ENCODE measurements at regions not wholly inside any gene's neighbourhood (a gene's known extent, or its start where the extent isn't known, plus 50 kb on each side); places are given as distances from the start of the nearest gene placed in this dataset.

DNA sequence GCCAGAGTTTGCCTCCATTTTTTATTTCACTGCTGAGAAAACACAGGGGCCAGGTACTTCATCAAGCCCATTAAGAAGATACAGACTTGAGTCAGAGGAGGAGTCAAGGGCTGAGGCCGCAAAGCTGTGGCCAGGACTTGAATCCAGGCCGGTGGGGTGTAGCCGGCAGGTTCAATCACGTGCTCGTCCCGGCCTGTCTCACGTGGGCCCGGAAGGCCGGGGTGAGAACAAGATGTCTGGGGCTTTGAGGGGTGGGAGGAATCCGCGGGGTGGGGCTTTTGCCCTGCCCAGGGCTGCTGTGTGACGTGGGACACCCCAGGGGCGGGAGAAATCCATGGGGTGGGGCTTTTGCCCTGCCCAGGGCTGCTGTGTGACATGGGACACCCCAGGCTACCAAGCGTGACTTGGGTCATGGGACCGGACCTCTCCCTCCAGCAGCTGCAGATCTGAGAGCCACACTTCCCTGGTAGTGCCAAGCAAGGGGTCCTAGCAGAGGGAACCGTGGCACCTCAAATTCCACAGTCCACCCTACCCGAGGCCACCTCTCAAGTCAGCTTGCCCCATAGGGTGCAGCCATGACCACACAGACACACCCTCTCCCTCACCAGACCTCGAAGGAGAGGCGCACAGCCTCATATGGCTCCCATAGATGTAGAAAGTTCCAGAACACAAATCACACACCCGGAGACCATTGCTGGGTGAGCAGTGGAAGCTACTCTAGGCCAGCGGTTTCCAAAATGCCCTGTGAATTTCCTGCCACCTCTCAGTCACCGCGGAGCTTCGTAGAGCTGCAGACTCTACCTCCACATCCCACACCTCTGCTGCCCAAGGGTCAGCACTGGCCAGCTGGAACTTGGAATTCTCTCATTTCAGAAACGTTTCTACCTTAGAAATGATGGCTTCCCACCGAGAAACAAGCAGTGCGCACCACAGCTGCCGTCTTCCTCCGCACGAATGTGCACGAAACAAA lies 156.1 kb downstream of the DLL1 start:
- TF ChIP-seq, protein P1, sequence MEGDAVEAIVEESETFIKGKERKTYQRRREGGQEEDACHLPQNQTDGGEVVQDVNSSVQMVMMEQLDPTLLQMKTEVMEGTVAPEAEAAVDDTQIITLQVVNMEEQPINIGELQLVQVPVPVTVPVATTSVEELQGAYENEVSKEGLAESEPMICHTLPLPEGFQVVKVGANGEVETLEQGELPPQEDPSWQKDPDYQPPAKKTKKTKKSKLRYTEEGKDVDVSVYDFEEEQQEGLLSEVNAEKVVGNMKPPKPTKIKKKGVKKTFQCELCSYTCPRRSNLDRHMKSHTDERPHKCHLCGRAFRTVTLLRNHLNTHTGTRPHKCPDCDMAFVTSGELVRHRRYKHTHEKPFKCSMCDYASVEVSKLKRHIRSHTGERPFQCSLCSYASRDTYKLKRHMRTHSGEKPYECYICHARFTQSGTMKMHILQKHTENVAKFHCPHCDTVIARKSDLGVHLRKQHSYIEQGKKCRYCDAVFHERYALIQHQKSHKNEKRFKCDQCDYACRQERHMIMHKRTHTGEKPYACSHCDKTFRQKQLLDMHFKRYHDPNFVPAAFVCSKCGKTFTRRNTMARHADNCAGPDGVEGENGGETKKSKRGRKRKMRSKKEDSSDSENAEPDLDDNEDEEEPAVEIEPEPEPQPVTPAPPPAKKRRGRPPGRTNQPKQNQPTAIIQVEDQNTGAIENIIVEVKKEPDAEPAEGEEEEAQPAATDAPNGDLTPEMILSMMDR (IDR thresholded peaks at IDR 0.05; ENCODE audit: low read length, missing control alignments) = no peak
- no peak overlapping the region for H3K4me3 ChIP-seq (replicated peaks; ENCODE audit: low read depth, low read length)

DNA sequence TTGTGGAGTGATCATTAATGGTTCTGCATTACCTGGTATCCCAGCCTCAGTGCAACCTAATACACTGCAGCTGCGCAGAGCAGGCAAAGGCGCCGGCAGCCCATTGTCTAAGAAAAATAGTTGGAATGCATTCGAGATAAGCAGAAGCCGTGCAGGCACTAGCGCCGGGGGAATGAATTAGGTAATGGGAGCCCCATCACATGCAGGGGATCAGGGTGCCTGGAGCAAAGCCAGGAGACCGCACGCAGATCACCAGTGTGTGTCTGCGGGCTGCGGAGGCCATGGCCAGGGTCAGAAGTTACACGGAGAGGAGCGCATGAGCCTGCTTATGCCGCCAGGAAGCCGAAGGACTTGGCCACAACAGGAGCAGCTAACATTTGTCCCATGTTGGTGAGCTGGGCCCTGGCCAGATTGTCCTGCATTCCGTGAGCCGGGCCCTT lies 156.8 kb downstream of the DLL1 start:
- DNase-seq (ENCODE audit: low read depth) = peak; percentile 56
- TF ChIP-seq, protein P1 (IDR thresholded peaks at IDR 0.05; ENCODE audit: low read length, missing control alignments) = no peak

More for the DNA sequence above, 156.1 kb downstream of the DLL1 start:
- DNase-seq (ENCODE audit: low read depth) = no peak

DNA sequence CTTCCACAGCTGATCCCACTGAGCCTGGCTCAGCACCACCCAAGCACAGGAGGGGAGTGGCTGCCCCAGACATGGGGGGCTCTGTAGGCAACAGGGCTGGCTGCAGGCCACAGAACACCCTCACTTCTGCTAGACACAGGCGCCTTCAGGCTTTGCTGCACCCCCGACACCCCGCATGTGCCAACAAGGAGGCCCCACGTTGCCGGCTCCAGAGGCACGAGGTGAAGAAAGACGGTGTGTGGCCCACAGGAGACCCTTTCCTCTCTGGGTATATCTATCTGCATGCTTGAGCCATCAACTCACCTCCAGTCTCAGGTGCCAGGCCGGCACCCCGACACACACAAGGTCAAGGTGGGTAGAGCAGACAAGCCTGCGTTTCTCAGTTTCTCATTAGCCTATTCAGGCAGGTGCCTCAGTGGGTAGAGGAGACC lies 158.3 kb downstream of the DLL1 start:
- no peak for DNase-seq (ENCODE audit: low read depth)
- TF ChIP-seq, protein P1 (IDR thresholded peaks at IDR 0.05; ENCODE audit: low read length, missing control alignments) = no peak
- H3K4me3 ChIP-seq (replicated peaks; ENCODE audit: low read depth, low read length) = no peak overlapping the region

More for the DNA sequence above, 156.8 kb downstream of the DLL1 start:
- H3K4me3 ChIP-seq (replicated peaks; ENCODE audit: low read depth, low read length) = no peak overlapping the region

DNA sequence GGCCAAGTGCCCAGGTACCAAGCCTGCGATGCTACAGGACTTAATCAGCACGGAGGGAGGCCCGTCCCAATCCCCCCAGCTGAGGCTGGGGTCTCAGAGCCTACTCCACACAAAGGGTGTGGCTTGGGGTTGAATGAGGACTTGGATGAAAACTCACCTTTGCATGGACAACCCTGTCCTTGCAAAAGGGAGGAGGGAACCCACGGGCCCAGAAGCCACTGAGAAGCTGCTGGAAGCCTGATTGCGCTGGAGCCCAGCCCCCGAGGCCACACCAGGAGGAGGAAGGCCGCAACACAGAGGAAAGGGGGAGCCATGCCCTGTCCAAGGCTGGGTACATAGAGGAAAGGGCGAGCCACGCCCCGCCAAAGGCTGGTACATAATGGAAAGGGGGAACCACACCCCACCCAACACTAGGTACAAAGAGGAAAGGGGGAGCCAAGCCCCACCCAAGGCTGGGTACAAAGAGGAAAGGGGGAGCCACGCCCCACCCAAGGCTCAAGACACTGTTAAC lies 158.8 kb downstream of the DLL1 start:
- DNase-seq (ENCODE audit: low read depth) = no peak
- H3K4me3 ChIP-seq (replicated peaks; ENCODE audit: low read depth, low read length) = no peak overlapping the region
- TF ChIP-seq, protein P1 (IDR thresholded peaks at IDR 0.05; ENCODE audit: low read length, missing control alignments) = no peak

DNA sequence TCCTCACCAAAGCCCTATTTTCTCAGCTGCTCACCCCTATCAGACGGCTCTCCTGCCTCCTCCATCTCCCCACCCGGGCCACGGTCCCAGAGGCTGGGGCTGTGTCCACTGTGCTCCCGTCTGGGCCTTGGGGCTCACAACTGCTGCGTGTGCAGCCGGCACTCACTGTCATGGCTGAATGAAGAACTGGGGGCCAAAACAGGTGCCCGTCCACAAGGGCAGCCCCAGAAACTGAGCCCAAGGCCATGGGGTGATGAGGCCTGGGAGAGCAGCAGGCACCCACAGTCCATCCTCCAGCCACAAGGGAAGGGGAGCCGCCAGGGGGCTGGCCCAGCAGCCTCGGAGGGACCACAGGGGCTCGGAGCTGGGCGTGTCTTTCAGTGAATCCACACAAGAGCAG lies 159.5 kb downstream of the DLL1 start:
- TF ChIP-seq, protein P1 (IDR thresholded peaks at IDR 0.05; ENCODE audit: low read length, missing control alignments) = no peak
- no peak for DNase-seq (ENCODE audit: low read depth)
- no peak overlapping the region for H3K4me3 ChIP-seq (replicated peaks; ENCODE audit: low read depth, low read length)

DNA sequence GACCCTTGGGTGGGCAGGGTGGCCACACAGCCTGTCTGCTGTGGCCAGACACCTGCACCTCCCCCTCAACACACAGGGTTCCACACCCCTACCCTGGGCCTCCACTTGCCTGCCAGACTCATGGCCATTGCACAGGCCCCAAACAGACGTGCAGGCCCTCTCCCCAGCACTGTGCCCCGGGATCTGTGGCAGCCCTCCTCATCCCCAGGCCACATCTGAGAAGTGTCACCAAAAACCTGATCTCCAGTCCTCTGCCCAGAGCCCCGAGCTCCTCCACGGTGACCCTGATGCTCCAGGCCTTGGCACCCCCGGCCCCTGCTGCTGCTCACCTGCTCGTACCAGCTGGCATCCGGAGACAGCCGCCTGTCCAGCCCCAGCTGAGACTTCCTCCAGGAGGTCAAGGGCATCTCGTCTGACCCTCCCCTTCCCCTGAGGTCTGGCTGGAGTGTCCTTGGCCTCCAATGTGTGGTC lies 160.1 kb downstream of the DLL1 start:
- TF ChIP-seq, protein P1 (IDR thresholded peaks at IDR 0.05; ENCODE audit: low read length, missing control alignments) = no peak
- DNase-seq (ENCODE audit: low read depth) = no peak

More for the DNA sequence above, 160.1 kb downstream of the DLL1 start:
- no peak overlapping the region for H3K4me3 ChIP-seq (replicated peaks; ENCODE audit: low read depth, low read length)

Data from fibroblast of pulmonary artery (primary cell).